PC-9 (cell line): ENCODE measurements at regions not wholly inside any gene's neighbourhood (a gene's known extent, or its start where the extent isn't known, plus 50 kb on each side); places are given as distances from the start of the nearest gene placed in this dataset.

Experiments
- BruUV-seq: library from RNA; stranded (reverse); fragments of 400-500 nt; replicated peaks from 2 replicates; lab custom pipeline; 2021; lab: Mats Ljungman, UMichigan
- CTCF ChIA-PET: fragments of 300-600 bp; sonication (Branson Sonifier 250); formaldehyde crosslinking; loops from one replicate; lab custom pipeline; 2022; ENCODE audit warnings: antibody characterized with exemption; lab: Charles Lee
- POLR2A ChIA-PET: fragments of 300-600 bp; sonication (Branson Sonifier 250); formaldehyde crosslinking; loops from one replicate; lab custom pipeline; 2022; ENCODE audit warnings: antibody characterized with exemption; ENCODE audit not compliant: unreplicated experiment; lab: Charles Lee
- DNase-seq, 2 experiments: peaks; one replicate each; pipeline versions ENCODE4 v3.0.0 to v3.0.0-alpha.2; 2015 to 2022; ENCODE audit warnings: mixed read lengths in 1 of 2
- H2AFZ ChIP-seq: fragments of 200-600 bp; sonication (generic); 2 replicates; pipeline ENCODE4 v1.8.1; 2017; ENCODE audit warnings: antibody characterized with exemption
- H3F3A ChIP-seq: fragments of 200-600 bp; sonication (generic); 2 replicates; pipeline ENCODE4 v1.8.1; 2017; ENCODE audit warnings: antibody characterized with exemption, mild to moderate bottlenecking, low read depth; ENCODE audit not compliant: insufficient read depth
- H3K27ac ChIP-seq: fragments of 200-600 bp; sonication (generic); 2 replicates; pipeline ENCODE4 v1.6.1; 2016; ENCODE audit warnings: mixed run types
- H3K27me3 ChIP-seq: fragments of 200-600 bp; sonication (generic); 2 replicates; pipeline ENCODE4 v1.6.1; 2016; ENCODE audit warnings: low read depth, mixed run types; ENCODE audit not compliant: insufficient read depth
- H3K36me3 ChIP-seq: fragments of 200-600 bp; sonication (generic); 2 replicates; pipeline ENCODE4 v1.6.1; 2016; ENCODE audit warnings: low read depth, mixed run types
- H3K4me1 ChIP-seq: fragments of 200-600 bp; sonication (generic); replicated peaks from 2 replicates; pipeline ENCODE4 v1.6.1; 2016; ENCODE audit warnings: mixed run types; ENCODE audit not compliant: insufficient read depth
- H3K4me2 ChIP-seq: fragments of 200-600 bp; sonication (generic); 2 replicates; pipeline ENCODE4 v1.6.1; 2017; ENCODE audit warnings: mixed run types
- H3K4me3 ChIP-seq: fragments of 200-600 bp; sonication (generic); 2 replicates; pipeline ENCODE4 v1.6.1; 2016; ENCODE audit warnings: mixed run types
- H3K79me2 ChIP-seq: fragments of 200-600 bp; sonication (generic); 2 replicates; pipeline ENCODE4 v1.6.1; 2017; ENCODE audit warnings: low read depth, mixed run types
- H3K9me2 ChIP-seq: fragments of 200-600 bp; sonication (generic); 2 replicates; pipeline ENCODE4 v1.8.1; 2017; ENCODE audit warnings: mild to moderate bottlenecking; ENCODE audit not compliant: insufficient read depth
- H3K9me3 ChIP-seq: fragments of 200-600 bp; sonication (generic); 2 replicates; pipeline ENCODE4 v1.8.1; 2016; ENCODE audit warnings: low read depth; ENCODE audit not compliant: insufficient read depth
- H4K20me1 ChIP-seq: fragments of 200-600 bp; sonication (generic); 2 replicates; pipeline ENCODE4 v1.8.1; 2017; ENCODE audit not compliant: insufficient read depth
- CTCF ChIP-seq: fragments of 200-600 bp; sonication (generic); conservative IDR thresholded peaks from 2 replicates; pipeline ENCODE4 v1.6.1; 2017; ENCODE audit warnings: mixed run types, antibody characterized with exemption, mild to moderate bottlenecking, moderate library complexity
- EZH2 ChIP-seq: fragments of 200-600 bp; sonication (generic); IDR thresholded peaks from 2 replicates; pipeline ENCODE4 v1.8.0; 2017; ENCODE audit warnings: antibody characterized with exemption, low read depth
- intact Hi-C: fragments of 100-400 bp; cut with micrococcal nuclease; formaldehyde crosslinking; loops from one replicate; pipeline ENCODE4 v1.10.0; 2022; ENCODE audit not compliant: unreplicated experiment

- Histone ChIP-seq H3K9me2 (no peaks in the 10 kb centered on the region), H3K4me2 (no peak overlapping the region), H3K4me3 (no peak overlapping the region), H3F3A (no peaks in the 10 kb centered on the region), H2AFZ (no peak overlapping the region), H3K27me3 (no peaks in the 10 kb centered on the region), H3K36me3 (no peaks in the 10 kb centered on the region), H3K27ac (no peak overlapping the region), H3K4me1 (no peaks in the 10 kb centered on the region), H3K79me2 (no peaks in the 10 kb centered on the region), H4K20me1 (no peaks in the 10 kb centered on the region), H3K9me3 (no peaks in the 10 kb centered on the region)
- CTCF ChIA-PET, result no interaction called here
- POLR2A ChIA-PET, result no interaction called here
- intact Hi-C loops, result no loop called here
- DNase-seq, result no peak
- TF ChIP-seq EZH2 (no peak), CTCF (no peak)
- BruUV-seq, result no TSS peak
Observed at GRCh38 chr10:85311613-85312337, 983.4 kb downstream of the CCSER2 start.

DNA sequence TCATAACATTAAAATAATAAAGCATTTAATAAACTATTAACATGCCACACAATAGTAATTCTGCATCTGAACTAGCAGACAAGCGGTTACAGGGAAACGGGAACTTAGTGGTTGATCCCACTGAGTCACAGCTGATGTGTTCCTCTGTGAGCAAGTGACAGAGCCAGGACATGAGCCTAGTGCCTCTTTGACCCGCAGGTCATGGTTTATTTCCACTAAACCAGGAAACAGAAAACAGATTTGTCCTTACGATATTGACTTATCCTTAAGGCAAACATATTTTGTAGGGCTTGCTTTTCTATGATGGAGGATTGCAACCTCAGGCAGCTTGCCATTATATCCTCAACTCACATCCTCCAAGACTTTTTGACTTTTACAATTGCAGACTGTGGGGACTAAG, 987.3 kb downstream of the CCSER2 start:
- CTCF ChIA-PET, result no interaction called here
- Histone ChIP-seq H3K9me3 (no peaks in the 10 kb centered on the region), H3K4me2 (no peak overlapping the region), H3K27ac (no peak overlapping the region), H3K4me1 (no peaks in the 10 kb centered on the region), H4K20me1 (no peaks in the 10 kb centered on the region), H3K27me3 (no peaks in the 10 kb centered on the region), H3K36me3 (no peaks in the 10 kb centered on the region), H3K9me2 (no peaks in the 10 kb centered on the region), H3K4me3 (no peak overlapping the region), H2AFZ (no peak overlapping the region), H3F3A (no peaks in the 10 kb centered on the region), H3K79me2 (no peaks in the 10 kb centered on the region)
- BruUV-seq, result no TSS peak
- TF ChIP-seq CTCF, result no peak
- TF ChIP-seq EZH2, result no peak
- POLR2A ChIA-PET, result no interaction called here
- intact Hi-C loops, result no loop called here
- no peak for DNase-seq

DNA sequence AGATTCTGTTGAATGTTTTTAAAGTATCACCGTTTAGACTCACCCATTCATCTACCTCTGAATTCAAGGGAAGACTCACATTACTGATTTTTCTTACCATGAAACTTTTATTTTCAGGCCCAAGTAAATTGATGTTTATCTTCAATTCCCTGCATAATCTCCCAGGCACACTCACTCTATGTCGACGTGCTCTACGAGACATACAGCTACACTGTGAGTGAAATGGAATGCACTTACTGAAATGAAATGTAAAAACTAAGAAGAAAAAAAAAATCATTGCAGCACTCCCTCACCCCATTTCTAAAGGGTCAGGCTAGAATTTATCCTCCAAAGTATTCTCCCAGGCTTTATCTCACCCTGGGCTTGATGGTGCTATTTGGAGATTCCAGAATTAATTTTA, 987.9 kb downstream of the CCSER2 start:
- Histone ChIP-seq H2AFZ (no peak overlapping the region), H3K36me3 (no peaks in the 10 kb centered on the region), H3K27ac (no peak overlapping the region), H4K20me1 (no peaks in the 10 kb centered on the region), H3K9me3 (no peaks in the 10 kb centered on the region), H3K9me2 (no peaks in the 10 kb centered on the region), H3K4me1 (no peaks in the 10 kb centered on the region), H3K4me2 (no peak overlapping the region), H3K4me3 (no peak overlapping the region), H3F3A (no peaks in the 10 kb centered on the region), H3K79me2 (no peaks in the 10 kb centered on the region), H3K27me3 (no peaks in the 10 kb centered on the region)
- TF ChIP-seq EZH2 (no peak), CTCF (no peak)
- CTCF ChIA-PET, result no interaction called here
- BruUV-seq, result no TSS peak
- DNase-seq, result no peak
- POLR2A ChIA-PET, result no interaction called here
- intact Hi-C loops, result no loop called here
